Prostate gland (tissue), 2 donors: ENCODE measurements at regions not wholly inside any gene's neighbourhood (a gene's known extent, or its start where the extent isn't known, plus 50 kb on each side); places are given as distances from the start of the nearest gene placed in this dataset.
"Not testable (repeated sequence)": the region's sequence is repeated elsewhere in the genome, so short reads cannot be mapped to it uniquely, and the experiment has no call there.

Source experiments
- POLR2A ChIP-seq: fragments of 450-650 bp; IDR thresholded peaks from one replicate; pipeline ENCODE4 v1.6.1; 2016; ENCODE audit warnings: antibody characterized with exemption, mild to moderate bottlenecking
- TF ChIP-seq, protein P1 (sequence below), 4 experiments: fragments of 200-600 bp in 2 of 4; fragments of 450-650 bp in 2 of 4; sonication (generic) in 2 of 4; IDR thresholded peaks; 1 replicate in 3 of 4; 2 replicates in 1 of 4; pipeline ENCODE4 v1.5.1; 2016 to 2019; ENCODE audit warnings: antibody characterized with exemption in 4 of 4, mild to moderate bottlenecking in 2 of 4, moderate library complexity in 2 of 4

DNA sequence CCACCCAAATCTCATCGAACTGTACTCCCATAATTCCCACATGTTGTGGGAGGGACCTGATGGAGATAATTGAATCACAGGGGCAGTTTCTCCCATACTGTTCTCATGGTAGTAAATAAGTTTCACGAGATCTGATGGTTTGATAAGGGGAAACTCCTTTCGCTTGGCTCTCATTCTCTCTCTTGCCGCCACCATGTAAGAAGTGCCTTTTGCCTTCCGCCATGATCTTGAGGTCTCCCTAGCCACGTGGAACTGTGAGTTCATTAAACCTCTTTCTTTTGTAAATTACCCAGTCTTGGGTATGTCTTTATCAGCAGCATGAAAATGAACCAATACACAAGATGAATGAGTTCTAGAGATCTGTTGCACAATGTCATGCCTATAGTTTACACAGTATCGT is 82.5 kb downstream of the SETD4 start:
- not testable (repeated sequence) for TF ChIP-seq POLR2A
- TF ChIP-seq, protein P1, sequence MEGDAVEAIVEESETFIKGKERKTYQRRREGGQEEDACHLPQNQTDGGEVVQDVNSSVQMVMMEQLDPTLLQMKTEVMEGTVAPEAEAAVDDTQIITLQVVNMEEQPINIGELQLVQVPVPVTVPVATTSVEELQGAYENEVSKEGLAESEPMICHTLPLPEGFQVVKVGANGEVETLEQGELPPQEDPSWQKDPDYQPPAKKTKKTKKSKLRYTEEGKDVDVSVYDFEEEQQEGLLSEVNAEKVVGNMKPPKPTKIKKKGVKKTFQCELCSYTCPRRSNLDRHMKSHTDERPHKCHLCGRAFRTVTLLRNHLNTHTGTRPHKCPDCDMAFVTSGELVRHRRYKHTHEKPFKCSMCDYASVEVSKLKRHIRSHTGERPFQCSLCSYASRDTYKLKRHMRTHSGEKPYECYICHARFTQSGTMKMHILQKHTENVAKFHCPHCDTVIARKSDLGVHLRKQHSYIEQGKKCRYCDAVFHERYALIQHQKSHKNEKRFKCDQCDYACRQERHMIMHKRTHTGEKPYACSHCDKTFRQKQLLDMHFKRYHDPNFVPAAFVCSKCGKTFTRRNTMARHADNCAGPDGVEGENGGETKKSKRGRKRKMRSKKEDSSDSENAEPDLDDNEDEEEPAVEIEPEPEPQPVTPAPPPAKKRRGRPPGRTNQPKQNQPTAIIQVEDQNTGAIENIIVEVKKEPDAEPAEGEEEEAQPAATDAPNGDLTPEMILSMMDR (IDR thresholded peaks at IDR 0.05), result not testable (repeated sequence)
